DND-41 (cell line): ENCODE measurements at regions not wholly inside any gene's neighbourhood (a gene's known extent, or its start where the extent isn't known, plus 50 kb on each side); places are given as distances from the start of the nearest gene placed in this dataset.

ENCODE experiments used
- ATAC-seq: fragments of 200-7000 bp; cut with Tn5 transposase; 3 replicates; pipeline ENCODE4 v1.9.1; 2021; ENCODE audit warnings: low read depth; ENCODE audit not compliant: insufficient read depth
- DNase-seq: peaks from one replicate; pipeline ENCODE4 v3.0.0-alpha.2; 2020
- H2AFZ ChIP-seq: 2 replicates; pipeline ENCODE4 v1.6.0; 2012; ENCODE audit warnings: low read depth, low read length
- H3K27ac ChIP-seq: 2 replicates; pipeline ENCODE4 v1.5.1; 2012; ENCODE audit warnings: low read length, inconsistent platforms
- H3K27me3 ChIP-seq: fragments of 200-600 bp; sonication (generic); 2 replicates; pipeline ENCODE4 v1.6.0; 2012; ENCODE audit warnings: low read length, mild to moderate bottlenecking, inconsistent platforms; ENCODE audit not compliant: insufficient read depth, poor library complexity
- H3K36me3 ChIP-seq: 2 replicates; pipeline ENCODE4 v1.5.1; 2012; ENCODE audit warnings: low read length, inconsistent platforms; ENCODE audit not compliant: insufficient read depth
- H3K4me1 ChIP-seq: 2 replicates; pipeline ENCODE4 v1.5.1; 2012; ENCODE audit warnings: mild to moderate bottlenecking, low read length; ENCODE audit not compliant: insufficient read depth
- H3K4me2 ChIP-seq: 2 replicates; pipeline ENCODE4 v1.6.0; 2012; ENCODE audit warnings: mild to moderate bottlenecking, moderate library complexity, low read length, inconsistent platforms; ENCODE audit not compliant: insufficient read depth
- H3K4me3 ChIP-seq, 2 experiments: fragments of 200-600 bp in 1 of 2; shearing (Covaris generic) in 1 of 2; 2 replicates each; pipeline ENCODE4 v1.5.1; 2012 to 2016; ENCODE audit warnings: inconsistent platforms in 2 of 2, low read length in 2 of 2, mild to moderate bottlenecking in 2 of 2, low read depth in 1 of 2, moderate library complexity in 1 of 2
- H3K79me2 ChIP-seq: 2 replicates; pipeline ENCODE4 v1.6.0; 2012; ENCODE audit warnings: low read length, inconsistent platforms; ENCODE audit not compliant: insufficient read depth
- H3K9ac ChIP-seq: 2 replicates; pipeline ENCODE4 v1.6.0; 2012; ENCODE audit warnings: low read depth, mild to moderate bottlenecking, inconsistent platforms, low read length, moderate library complexity
- H3K9me3 ChIP-seq: 2 replicates; pipeline ENCODE4 v1.5.1; 2012; ENCODE audit warnings: low read length, moderate library complexity, mild to moderate bottlenecking, inconsistent platforms; ENCODE audit not compliant: insufficient read depth, severe bottlenecking
- H4K20me1 ChIP-seq: 2 replicates; pipeline ENCODE4 v1.6.0; 2012; ENCODE audit warnings: low read length; ENCODE audit not compliant: insufficient read depth
- EZH2 ChIP-seq: IDR thresholded peaks from 3 replicates; pipeline ENCODE4 v1.6.1; 2012; ENCODE audit warnings: borderline replicate concordance, low read depth, mild to moderate bottlenecking, moderate library complexity, low read length, inconsistent platforms; ENCODE audit not compliant: severe bottlenecking
- TF ChIP-seq, protein P1 (sequence below): IDR thresholded peaks from 2 replicates; pipeline ENCODE4 v1.5.1; 2012; ENCODE audit warnings: borderline replicate concordance, low read length, moderate library complexity, mild to moderate bottlenecking; ENCODE audit not compliant: poor library complexity, severe bottlenecking; ENCODE audit errors: extremely low read depth

DNA sequence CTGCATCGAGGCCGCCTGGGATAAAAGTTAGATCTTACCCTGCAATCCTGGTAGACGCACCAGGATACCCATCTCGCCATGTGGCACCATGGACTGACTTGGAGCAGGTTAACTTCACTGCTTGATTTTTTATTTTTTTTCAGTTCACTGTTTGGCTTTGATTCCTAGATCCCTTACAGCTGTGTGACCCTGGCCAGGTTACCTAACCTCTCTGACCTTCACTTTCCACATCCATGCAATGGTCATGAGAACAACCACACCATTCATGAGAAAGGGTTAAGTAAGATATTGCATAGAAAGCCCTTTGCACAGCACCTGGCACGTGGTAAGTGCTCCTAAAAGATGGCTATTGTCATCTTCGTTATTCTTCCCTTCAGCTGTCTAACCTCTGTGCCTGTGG is 230.5 kb downstream of the SOX9 start:
- no peak overlapping the region for H3K9ac ChIP-seq
- H3K9me3 ChIP-seq, result no peaks in the 10 kb centered on the region

DNA sequence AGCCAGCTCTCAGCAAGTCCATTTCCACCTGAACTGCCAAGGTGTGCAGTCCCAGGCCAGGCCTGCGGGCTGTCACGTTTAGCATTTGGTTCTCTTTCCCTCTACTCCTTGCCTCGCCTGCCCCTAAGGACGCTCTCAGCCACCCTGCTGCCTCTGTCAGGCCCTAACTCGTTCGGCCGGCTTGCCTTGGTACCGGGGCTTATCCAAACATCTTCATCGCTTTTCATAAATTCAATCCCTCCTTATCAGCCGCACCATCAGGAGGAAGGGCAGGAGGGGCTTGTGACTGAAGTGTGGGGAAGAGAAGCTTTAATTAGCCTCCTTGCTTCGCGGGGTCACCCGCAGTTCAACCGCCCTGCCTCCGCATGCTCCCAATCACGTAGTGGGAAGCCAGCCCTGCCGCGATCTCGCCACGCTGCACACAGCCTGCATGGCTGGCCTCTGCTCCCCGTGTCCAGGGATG is 231.1 kb downstream of the SOX9 start:
- no peaks in the 10 kb centered on the region for H3K36me3 ChIP-seq
- H3K4me3 ChIP-seq, result no peak overlapping the region
- no peak overlapping the region for H3K4me2 ChIP-seq
- H3K9ac ChIP-seq, result no peak overlapping the region
- no peak overlapping the region for H2AFZ ChIP-seq
- no peaks in the 10 kb centered on the region for H3K79me2 ChIP-seq
- H4K20me1 ChIP-seq, result no peaks in the 10 kb centered on the region
- no peaks in the 10 kb centered on the region for H3K4me1 ChIP-seq
- TF ChIP-seq EZH2, result no peak
- TF ChIP-seq, protein P1, sequence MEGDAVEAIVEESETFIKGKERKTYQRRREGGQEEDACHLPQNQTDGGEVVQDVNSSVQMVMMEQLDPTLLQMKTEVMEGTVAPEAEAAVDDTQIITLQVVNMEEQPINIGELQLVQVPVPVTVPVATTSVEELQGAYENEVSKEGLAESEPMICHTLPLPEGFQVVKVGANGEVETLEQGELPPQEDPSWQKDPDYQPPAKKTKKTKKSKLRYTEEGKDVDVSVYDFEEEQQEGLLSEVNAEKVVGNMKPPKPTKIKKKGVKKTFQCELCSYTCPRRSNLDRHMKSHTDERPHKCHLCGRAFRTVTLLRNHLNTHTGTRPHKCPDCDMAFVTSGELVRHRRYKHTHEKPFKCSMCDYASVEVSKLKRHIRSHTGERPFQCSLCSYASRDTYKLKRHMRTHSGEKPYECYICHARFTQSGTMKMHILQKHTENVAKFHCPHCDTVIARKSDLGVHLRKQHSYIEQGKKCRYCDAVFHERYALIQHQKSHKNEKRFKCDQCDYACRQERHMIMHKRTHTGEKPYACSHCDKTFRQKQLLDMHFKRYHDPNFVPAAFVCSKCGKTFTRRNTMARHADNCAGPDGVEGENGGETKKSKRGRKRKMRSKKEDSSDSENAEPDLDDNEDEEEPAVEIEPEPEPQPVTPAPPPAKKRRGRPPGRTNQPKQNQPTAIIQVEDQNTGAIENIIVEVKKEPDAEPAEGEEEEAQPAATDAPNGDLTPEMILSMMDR, result no peak
- ATAC-seq (no peak), DNase-seq (no peak)
- no peaks in the 10 kb centered on the region for H3K9me3 ChIP-seq
- H3K27me3 ChIP-seq, result no peaks in the 10 kb centered on the region
- H3K27ac ChIP-seq, result no peak overlapping the region

More for the DNA sequence above, 230.5 kb downstream of the SOX9 start:
- TF ChIP-seq, protein P1, result no peak
- no peak for TF ChIP-seq EZH2
- DNase-seq (no peak), ATAC-seq (no peak)
- Histone ChIP-seq H3K4me2 (no peak overlapping the region), H3K79me2 (no peaks in the 10 kb centered on the region), H3K36me3 (no peaks in the 10 kb centered on the region), H3K27me3 (no peaks in the 10 kb centered on the region), H4K20me1 (no peaks in the 10 kb centered on the region), H2AFZ (no peak overlapping the region), H3K4me3 (no peak overlapping the region), H3K4me1 (no peaks in the 10 kb centered on the region), H3K27ac (no peak overlapping the region)

DNA sequence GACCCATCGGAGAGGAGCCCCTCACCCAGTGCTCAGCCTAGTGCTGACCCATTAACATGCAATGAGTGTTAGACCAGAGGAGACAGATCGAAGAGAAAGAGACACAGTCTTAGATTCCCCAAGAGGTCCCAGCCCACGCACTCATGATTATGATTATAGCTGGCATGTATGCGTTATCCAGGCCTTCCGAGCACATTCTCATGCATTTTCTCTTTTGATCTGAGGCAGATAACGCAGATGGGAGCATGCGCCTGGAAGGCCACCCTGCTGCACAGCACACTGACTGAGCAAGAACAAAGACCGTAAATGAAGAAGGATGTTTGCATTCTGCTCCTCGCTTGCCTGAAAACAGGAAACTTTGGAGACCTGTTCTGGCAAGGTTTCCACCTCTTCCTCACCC is 232.7 kb downstream of the SOX9 start:
- H3K36me3 ChIP-seq, result no peaks in the 10 kb centered on the region
- no peak overlapping the region for H2AFZ ChIP-seq
- no peak for ATAC-seq
- no peak for DNase-seq
- H3K79me2 ChIP-seq, result no peaks in the 10 kb centered on the region
- H4K20me1 ChIP-seq, result no peaks in the 10 kb centered on the region
- H3K9me3 ChIP-seq, result no peaks in the 10 kb centered on the region
- H3K4me3 ChIP-seq, result no peak overlapping the region
- no peak overlapping the region for H3K9ac ChIP-seq
- TF ChIP-seq EZH2, result no peak
- TF ChIP-seq, protein P1, result no peak
- no peaks in the 10 kb centered on the region for H3K4me1 ChIP-seq
- H3K4me2 ChIP-seq, result no peak overlapping the region
- no peak overlapping the region for H3K27ac ChIP-seq
- no peaks in the 10 kb centered on the region for H3K27me3 ChIP-seq

DNA sequence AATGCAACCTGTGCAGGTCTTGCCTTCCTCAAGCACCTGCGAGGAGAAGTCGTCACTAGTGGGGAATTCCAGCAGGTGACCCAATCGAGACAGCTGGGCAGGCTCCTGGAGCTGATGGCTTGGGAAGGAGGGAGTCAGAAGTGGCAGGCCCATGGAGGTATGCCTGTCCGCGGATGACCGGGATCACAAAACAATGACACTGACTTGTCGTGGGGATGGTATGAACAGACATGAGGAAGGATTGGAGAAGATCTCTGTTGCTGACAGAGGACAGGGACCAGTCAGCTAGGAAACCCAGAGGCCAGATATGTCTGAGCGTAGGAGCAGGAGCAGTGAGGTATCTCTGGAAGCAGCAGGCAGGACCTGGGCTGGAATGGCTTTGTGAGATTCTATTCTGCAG is 233.3 kb downstream of the SOX9 start:
- Histone ChIP-seq H3K9me3 (no peaks in the 10 kb centered on the region), H3K9ac (no peak overlapping the region), H3K27ac (no peak overlapping the region), H3K36me3 (no peaks in the 10 kb centered on the region), H4K20me1 (no peaks in the 10 kb centered on the region), H3K4me1 (no peaks in the 10 kb centered on the region), H3K27me3 (no peaks in the 10 kb centered on the region), H2AFZ (no peak overlapping the region), H3K4me3 (no peak overlapping the region), H3K79me2 (no peaks in the 10 kb centered on the region), H3K4me2 (no peak overlapping the region)
- DNase-seq (no peak), ATAC-seq (no peak)
- no peak for TF ChIP-seq EZH2
- TF ChIP-seq, protein P1, result no peak
